ENCODE measurements at regions not wholly inside any gene's neighbourhood (a gene's known extent, or its start where the extent isn't known, plus 50 kb on each side); places are given as distances from the start of the nearest gene placed in this dataset.
"Not testable (repeated sequence)": the region's sequence is repeated elsewhere in the genome, so short reads cannot be mapped to it uniquely, and the experiment has no call there.

DNA sequence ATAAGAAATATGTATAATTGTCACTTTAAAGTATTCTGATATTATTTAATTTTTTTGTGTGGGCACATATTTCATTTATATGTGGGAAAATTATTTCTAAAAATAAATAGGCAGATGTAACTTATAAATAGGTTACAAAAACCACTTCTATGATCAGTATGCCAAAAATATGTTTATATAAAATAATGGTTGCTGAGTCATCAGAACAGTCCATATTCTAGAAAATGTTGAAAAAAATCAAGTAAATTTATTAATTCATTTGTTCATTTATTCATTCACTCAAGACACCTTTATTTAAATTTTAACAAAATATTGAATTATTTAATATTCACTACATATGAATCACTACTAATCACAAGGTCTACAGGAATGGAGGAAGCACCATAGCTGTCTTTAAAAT, 1387.3 kb upstream of the C9orf72 start:
- DNase-seq (ENCODE audit: insufficient read length, low spot score) = no peak
- FAIRE-seq = no peak
- no peak for TF ChIP-seq POLR2A (IDR thresholded peaks at IDR 0.05; ENCODE audit: low read depth, low read length)

- DNase-seq (ENCODE audit: insufficient read length, low spot score) (no peak), FAIRE-seq (no peak)
- TF ChIP-seq POLR2A (IDR thresholded peaks at IDR 0.05; ENCODE audit: low read depth, low read length) = no peak
These were observed 1388.3 kb upstream of the C9orf72 start for GRCh38 chr9:28961623-28962022.

DNA sequence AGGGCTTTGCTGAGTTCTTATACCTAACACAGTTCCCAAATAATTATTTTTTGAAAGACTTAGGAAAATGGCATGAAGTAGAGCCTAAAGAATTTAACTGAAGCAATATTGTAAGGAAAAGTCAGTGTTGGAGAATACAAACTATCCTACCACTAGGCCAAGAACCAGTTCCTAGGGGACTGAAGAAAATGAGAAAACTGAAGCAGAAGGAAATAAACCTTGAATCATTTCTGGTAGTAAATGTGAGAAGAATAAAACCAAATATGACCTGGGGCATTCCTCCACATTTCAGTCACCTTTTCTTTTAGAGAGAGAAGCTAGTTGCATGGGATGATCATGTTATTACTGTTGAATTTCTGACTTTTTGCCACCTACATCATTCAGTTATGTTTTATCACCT, 1393.9 kb upstream of the C9orf72 start:
- FAIRE-seq (no peak), DNase-seq (ENCODE audit: insufficient read length, low spot score) (no peak)
- no peak for TF ChIP-seq POLR2A (IDR thresholded peaks at IDR 0.05; ENCODE audit: low read depth, low read length)

- no peak for FAIRE-seq
- no peak for DNase-seq (ENCODE audit: insufficient read length, low spot score)
- TF ChIP-seq POLR2A (IDR thresholded peaks at IDR 0.05; ENCODE audit: low read depth, low read length) = no peak
These were observed 1397.0 kb upstream of the C9orf72 start for GRCh38 chr9:28970241-28970654.

DNA sequence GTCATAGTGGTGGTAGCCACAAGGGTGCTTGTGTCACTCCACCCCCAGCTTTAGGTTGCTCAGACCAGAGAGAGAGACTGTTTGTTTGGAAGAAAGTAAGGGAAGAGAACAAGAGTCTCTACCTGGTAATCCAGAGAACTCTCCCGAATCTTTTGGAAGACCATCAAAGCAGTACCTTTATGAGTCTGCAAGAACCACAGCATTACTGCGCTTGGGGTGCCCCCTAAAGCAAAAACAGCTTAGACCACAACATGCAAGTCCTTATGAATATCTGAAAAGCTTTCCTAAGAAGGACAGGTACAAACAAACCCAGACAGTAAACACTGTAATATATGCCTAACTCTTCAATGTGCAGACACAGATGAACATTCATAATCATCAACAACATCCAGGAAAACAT, 1398.6 kb upstream of the C9orf72 start:
- FAIRE-seq (no peak), DNase-seq (ENCODE audit: insufficient read length, low spot score) (no peak)

DNA sequence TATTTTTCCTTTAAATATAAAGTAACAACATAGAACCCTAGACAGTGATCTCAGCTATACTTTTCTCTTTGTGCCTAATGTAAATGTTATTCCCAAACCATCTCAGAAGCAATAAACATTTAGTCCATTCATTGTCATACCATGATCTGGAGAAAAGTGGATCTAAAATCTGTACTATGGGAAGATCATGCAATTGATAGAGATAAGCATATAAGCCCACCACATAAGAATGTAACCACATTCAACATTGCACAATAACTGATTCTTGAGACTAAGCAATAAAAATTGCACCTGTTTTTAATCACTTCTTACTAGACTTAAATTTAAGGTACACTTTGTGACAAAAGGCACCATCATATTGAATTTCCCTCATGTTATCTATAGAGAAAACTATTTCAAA, 1403.0 kb upstream of the C9orf72 start:
- DNase-seq (ENCODE audit: insufficient read length, low spot score) (no peak), FAIRE-seq (no peak)
- TF ChIP-seq POLR2A (IDR thresholded peaks at IDR 0.05; ENCODE audit: low read depth, low read length) = no peak

More for the DNA sequence above, 1398.6 kb upstream of the C9orf72 start:
- TF ChIP-seq POLR2A (IDR thresholded peaks at IDR 0.05; ENCODE audit: low read depth, low read length) = no peak

GRCh38 chr9:28976684-28977083, 1403.4 kb upstream of the C9orf72 start:
- no peak for TF ChIP-seq POLR2A (IDR thresholded peaks at IDR 0.05; ENCODE audit: low read depth, low read length)
- FAIRE-seq (no peak), DNase-seq (ENCODE audit: insufficient read length, low spot score) (no peak)

GRCh38 chr9:28981129-28981528, 1407.8 kb upstream of the C9orf72 start:
- DNase-seq (ENCODE audit: insufficient read length, low spot score) (no peak), FAIRE-seq (no peak)
- no peak for TF ChIP-seq POLR2A (IDR thresholded peaks at IDR 0.05; ENCODE audit: low read depth, low read length)

- no peak for FAIRE-seq
- DNase-seq (ENCODE audit: insufficient read length, low spot score) = no peak
- TF ChIP-seq POLR2A (IDR thresholded peaks at IDR 0.05; ENCODE audit: low read depth, low read length) = no peak
These were observed 1408.4 kb upstream of the C9orf72 start for GRCh38 chr9:28981711-28982110.

DNA sequence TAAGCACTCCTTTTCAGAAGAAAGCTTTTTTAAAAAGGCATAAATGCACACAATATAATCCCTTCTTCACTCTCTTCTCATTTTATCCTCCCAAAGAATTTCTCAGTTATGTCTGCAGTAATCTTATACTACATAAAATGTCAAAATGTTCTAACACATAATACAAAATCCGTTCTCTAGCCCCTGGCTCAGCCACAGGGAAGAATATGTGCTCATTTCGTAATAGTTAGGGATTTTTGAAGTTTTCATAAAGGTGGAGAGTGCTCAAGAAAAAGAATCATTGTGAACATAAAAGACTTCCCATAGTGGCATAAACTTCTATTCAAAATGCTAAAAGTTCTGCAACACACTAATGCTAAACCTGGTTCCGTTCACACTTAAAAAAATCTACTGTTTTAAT, 1410.7 kb upstream of the C9orf72 start:
- FAIRE-seq = no peak
- no peak for TF ChIP-seq POLR2A (IDR thresholded peaks at IDR 0.05; ENCODE audit: low read depth, low read length)
- DNase-seq (ENCODE audit: insufficient read length, low spot score) = no peak

DNA sequence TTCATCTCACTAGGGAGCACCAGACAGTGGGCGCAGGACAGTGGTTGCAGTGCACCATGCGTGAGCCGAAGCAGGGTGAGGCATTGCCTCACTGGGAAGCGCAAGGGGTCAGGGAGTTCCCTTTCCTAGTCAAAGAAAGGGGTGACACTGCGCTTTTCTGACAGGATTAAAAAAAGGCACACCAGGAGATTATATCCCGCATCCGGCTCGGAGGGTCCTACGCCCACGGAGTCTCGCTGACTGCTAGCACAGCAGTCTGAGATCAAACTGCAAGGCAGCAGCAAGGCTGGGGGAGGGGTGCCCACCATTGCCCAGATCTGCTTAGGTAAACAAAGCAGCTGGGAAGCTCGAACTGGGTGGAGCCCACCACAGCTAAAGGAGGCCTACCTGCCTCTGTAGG, 1416.7 kb upstream of the C9orf72 start:
- not testable (repeated sequence) for FAIRE-seq; DNase-seq (ENCODE audit: insufficient read length, low spot score)

DNA sequence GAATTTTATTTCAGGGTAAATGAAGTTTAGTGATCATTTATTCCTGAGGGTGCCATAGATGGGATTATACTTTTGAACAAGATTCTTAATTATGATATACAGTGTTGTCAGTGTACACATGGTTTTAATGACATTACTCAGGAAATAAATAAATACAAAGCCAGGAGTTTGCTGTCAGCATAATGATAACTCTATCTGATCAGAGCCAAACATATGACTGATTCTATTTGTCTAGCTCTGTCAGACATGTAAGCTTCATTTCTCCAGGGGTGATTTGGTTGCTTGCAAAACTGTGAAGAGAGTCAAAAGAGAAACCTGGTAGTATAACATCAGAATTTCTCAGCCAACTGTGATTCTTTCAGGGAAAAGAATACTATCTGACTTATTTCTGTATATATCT, 1425.8 kb upstream of the C9orf72 start:
- no peak for TF ChIP-seq POLR2A (IDR thresholded peaks at IDR 0.05; ENCODE audit: low read depth, low read length)
- DNase-seq (ENCODE audit: insufficient read length, low spot score) = no peak
- no peak for FAIRE-seq

DNA sequence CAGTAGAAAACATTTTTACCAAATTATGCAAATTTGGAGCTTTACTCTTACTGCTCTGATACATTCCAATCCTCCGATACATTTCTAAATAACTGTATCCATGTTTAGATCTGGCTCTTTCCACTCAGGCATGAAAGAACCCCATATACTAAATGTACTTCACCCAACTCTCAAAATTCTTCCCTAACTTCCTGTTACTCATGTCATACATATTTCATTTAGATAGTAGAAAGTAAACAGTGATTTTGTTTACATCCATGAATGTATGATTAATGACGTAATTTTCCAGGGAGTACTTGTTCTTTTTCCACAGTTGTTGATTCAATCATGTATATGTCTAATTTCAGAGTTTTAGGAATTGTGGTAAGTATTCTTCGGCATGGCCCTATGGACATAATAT, 1426.5 kb upstream of the C9orf72 start:
- no peak for TF ChIP-seq POLR2A (IDR thresholded peaks at IDR 0.05; ENCODE audit: low read depth, low read length)
- FAIRE-seq = peak; percentile 27

GRCh38 chr9:29001006-29001405, 1427.7 kb upstream of the C9orf72 start:
- no peak for TF ChIP-seq POLR2A (IDR thresholded peaks at IDR 0.05; ENCODE audit: low read depth, low read length)
- DNase-seq (ENCODE audit: insufficient read length, low spot score) = no peak
- no peak for FAIRE-seq

More for the DNA sequence above, 1426.5 kb upstream of the C9orf72 start:
- no peak for DNase-seq (ENCODE audit: insufficient read length, low spot score)

DNA sequence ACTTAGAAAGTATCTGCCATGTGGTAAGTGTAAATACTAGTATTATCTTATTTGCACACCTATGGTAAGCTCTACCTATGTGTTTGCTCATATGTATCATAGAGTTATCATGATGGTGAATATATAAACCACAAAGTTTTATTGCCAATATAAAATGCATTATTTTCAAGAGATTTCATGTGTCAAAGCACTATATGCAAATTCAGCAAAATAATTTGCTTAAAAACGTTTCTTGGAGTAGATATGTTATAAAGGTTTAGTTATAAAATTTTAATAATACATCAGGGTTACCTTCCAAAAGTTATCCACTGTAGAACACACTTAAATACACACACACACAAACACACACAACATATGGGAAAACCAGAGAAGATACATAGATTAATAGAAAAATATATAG, 1431.7 kb upstream of the C9orf72 start:
- TF ChIP-seq POLR2A (IDR thresholded peaks at IDR 0.05; ENCODE audit: low read depth, low read length) = no peak
- FAIRE-seq (no peak), DNase-seq (ENCODE audit: insufficient read length, low spot score) (no peak)

DNA sequence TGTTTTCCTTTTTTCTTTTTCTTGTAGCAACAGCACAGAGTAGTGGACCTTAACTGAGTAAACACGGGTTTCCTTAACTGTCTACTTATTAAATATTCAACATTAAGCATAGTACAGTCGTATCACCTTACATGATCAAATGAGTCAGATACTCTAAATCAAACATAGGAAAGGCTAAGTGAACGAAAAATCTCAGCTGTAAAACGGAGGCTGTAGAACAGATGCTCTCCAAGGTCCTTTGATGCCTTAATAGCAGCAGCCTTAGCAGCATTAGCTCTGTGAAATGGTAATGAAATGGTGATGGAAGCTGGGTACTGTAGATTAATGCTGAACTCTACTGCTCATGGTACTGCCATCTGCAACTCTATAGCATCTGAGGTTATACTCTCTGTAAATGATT, 1433.3 kb upstream of the C9orf72 start:
- FAIRE-seq = no peak
- no peak for TF ChIP-seq POLR2A (IDR thresholded peaks at IDR 0.05; ENCODE audit: low read depth, low read length)
- DNase-seq (ENCODE audit: insufficient read length, low spot score) = no peak

Data from H54 (cell line).